GM21786 (cell line): ENCODE measurements at regions not wholly inside any gene's neighbourhood (a gene's known extent, or its start where the extent isn't known, plus 50 kb on each side); places are given as distances from the start of the nearest gene placed in this dataset.

Experiments
- ATAC-seq: cut with Tn5 transposase; IDR thresholded peaks from one replicate; pipeline ENCODE4 v1.9.1; 2021; ENCODE audit not compliant: unreplicated experiment

GRCh38 chr4:126548890-126549289, 1083.9 kb upstream of the INTU start:
- no peak for ATAC-seq

DNA sequence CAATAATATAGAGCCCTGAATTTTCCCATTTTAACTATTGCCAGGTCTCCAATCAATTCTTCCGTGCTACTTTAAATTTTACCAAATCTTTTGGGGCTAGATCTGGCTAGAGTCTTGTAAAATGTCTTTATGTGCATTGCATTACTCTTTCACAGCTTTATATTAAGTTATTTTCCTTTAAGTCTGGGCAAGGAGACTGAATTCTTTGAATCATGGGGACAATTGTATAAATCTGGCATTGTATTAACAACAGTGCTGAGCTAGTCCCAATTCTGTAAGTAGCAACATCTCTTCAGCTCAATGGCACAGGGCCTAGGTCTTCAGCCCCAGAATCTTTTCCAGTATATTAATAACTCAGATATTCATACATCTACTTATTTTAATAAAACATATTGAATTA, 1080.4 kb upstream of the INTU start:
- ATAC-seq: no peak

- ATAC-seq: no peak
These were observed 1079.5 kb upstream of the INTU start for GRCh38 chr4:126553248-126553647.

GRCh38 chr4:126558596-126558995, 1074.2 kb upstream of the INTU start:
- no peak for ATAC-seq

DNA sequence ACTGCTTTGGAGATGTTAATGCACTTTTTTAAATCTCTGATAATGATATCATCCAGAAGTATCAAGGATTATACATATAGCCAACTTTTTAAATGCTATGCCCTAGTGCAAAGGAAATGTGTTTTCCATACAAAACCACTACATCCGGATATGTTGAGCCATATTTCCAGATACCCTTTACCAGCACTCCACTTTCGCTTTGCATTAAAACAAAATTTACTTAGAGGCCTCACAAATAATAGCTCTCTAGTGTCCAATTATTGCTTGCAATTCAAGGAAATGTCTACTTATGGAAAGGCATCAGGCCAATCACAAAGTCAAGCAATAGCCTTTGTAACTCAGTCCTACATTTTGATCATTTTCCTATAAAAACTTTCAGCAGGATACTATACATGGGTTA, 1072.8 kb upstream of the INTU start:
- no peak for ATAC-seq

DNA sequence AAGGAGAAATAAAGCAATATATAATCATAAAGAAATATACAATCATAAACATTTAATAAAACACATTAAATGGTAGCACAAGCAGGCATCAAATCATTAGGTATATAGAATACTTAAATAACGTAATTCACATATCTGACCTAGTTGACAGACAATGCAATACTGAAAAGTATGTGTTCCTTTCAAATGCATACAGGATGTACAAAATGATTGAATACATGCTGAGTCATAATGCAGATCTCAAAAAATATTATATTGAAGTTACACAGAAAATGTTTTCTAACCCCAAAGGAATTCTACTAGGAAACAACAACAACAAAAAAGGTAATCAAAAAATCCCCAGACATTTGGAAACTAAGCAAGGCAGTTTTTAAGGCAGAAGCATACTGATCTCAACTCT, 1072.0 kb upstream of the INTU start:
- no peak for ATAC-seq

DNA sequence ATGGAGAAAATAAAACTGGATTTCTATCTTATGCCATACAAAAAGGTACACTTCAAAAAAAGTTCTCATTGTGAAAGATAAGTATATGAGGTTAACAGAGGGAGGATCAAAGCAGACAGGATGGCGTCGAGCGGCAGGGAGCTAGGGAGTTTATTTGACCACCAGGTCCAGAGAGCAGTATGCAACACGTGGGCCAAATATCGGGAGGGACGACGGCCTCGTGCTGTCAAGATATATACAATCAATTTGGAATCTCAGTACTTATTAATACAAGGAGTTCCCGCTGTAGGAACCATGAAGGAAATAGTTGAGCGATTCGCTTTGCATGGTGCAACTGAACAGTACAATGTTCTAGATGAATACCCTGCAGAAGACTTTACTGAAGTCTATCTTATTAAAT, 1069.4 kb upstream of the INTU start:
- no peak for ATAC-seq

GRCh38 chr4:126564283-126564854, 1068.4 kb upstream of the INTU start:
- ATAC-seq: no peak

DNA sequence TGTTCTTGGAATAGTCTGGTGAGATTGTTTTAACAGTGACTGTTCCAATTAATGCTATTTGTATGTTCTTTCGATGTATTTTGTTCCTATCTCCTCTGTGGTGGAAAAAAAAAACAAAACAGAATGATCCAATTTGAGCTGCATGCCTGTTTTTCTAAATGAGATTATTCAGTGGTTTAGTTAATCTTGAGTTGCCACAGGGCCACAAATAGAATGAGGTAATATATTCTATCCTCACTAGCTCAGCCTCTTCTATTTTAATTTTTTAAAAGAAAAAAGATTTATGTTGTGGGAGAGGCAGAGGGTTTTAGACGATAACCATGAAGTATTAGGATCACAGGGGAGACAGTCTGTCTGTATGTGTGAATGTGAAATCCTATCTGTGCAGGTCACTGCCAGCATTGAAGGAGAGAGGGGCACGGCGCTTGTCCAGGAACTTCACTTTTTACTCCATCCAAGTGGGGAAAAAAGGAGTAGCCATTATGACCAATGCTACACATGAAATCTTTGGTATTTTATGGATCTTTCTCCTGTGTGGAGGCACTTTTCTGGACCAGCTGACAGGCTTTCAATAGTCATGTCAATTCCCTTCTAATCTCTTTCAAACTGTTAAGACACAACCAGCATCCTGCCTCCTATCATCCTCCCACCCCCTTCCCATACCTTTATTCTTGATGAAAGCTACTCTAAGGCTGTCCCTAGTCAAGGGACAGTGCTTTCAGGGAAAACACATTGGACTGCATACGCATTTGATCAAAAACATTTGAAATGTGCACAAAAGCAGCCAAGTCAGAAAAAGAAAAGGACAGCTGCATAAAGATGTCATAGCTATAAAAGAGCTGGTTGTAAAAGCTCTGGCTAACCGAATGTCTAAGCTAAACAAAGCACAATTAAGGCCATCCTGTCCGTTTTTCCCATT, 1063.8 kb upstream of the INTU start:
- ATAC-seq: no peak

DNA sequence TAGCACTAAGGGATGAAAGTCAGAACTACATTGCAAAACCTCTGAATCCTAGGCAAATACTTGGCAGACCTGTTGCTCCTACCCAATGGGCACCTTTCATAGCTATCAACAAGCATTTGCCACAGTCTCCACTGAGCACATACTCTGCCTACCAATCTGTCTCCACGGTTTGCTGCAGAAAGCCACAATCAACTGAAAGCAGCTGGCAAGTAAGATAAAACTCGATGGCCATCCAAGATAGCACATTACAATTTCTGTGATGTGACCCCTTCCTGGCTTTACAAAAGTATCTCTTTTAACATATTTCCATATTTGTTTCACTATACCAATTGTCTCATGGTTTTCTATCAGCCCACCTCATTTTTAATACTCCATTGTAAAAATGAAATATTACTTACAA, 1060.5 kb upstream of the INTU start:
- no peak for ATAC-seq

GRCh38 chr4:126582737-126583136, 1050.0 kb upstream of the INTU start:
- ATAC-seq: no peak

- no peak for ATAC-seq
These were observed 1049.2 kb upstream of the INTU start for GRCh38 chr4:126583509-126583908.

DNA sequence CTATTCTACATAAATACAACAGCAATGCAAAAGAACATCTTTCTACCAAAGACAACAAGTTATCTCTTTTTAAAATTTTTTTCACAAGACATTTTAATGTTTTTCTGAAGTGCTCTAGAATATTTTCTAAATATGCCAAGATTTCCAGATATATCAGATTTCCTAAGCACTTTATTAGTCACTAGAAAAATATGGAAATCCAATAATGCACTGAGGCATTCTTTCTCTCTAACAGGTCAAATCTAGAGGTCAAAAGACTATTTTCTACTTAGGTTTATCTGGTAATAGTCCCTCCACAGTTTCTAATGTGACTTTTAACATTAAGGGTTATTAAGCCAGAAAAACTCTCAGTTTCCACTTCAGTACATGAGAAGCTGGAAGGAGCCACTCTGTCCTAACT, 1041.2 kb upstream of the INTU start:
- ATAC-seq: no peak

DNA sequence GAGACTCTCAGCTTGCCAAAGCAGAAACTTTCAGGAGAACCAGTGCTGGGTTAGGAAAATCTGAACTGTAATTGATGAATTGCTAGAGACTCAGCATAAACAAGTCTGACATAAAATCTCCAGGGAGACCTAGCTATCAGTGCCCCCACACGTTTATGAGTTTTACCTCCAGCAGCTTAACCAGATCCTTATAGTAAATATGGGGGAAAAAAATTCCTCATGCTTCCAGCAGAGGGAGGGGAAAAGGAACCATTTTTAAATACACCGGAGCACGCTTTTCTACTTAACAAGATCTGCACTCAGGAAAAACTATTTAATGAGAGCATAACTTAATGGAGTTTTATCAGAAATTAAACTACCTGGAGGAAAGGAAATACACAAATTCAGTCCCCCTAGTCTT, 1040.7 kb upstream of the INTU start:
- ATAC-seq: no peak

DNA sequence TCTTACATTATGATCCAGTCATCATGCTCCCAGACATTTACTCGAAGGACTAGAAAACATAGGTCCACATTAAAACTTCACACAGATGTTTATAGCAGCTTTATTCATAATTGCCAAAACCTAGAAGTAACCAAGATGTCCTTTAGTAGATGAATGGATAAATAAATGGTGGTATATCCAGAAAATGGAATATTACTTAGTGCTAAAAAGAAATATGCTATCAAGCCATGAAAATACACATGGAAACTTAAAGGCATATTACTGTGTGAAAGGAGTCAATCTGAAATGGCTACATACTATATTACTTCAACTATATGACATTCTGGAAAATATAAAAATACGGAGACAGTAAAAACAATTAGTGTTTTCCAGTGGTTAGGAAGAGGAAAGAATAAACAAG, 1039.1 kb upstream of the INTU start:
- ATAC-seq: no peak

DNA sequence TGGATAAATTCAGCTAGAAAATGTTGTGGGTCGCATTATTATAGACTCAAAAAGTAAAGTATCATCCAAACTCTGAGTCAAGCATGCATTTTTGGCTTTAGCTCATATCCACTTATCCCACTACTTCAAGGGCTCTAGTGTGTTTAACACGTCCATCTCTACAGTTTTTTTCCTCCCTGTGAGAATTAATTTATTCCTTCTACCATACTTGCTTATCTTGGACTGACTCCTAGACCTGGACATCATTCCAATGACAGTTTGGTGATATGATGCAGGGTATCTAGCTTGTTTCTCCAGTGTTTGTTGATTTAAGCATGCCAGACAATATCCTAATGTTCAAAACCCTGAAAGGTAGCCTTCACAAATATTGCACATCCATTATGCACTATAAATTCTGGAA, 1037.1 kb upstream of the INTU start:
- no peak for ATAC-seq

DNA sequence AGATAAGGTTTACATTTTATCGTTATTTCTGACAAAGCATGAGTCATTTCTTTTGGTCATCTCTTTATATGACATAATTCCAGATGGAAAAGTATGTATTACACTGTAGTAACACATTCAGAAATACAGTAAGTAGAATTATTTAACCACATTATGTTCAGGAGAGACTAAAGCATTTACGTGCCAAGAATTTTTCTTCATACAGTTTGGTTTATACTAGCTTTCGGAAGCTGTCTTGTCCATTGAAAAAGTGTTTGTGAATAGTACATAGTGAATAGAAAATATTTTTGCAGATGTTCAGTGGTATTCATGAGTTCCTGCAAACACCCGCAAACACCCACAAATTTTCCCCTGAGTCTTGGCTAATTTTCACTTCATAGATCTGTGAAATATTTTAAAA, 1033.0 kb upstream of the INTU start:
- no peak for ATAC-seq

GRCh38 chr4:126603210-126603609, 1029.5 kb upstream of the INTU start:
- ATAC-seq: no peak

DNA sequence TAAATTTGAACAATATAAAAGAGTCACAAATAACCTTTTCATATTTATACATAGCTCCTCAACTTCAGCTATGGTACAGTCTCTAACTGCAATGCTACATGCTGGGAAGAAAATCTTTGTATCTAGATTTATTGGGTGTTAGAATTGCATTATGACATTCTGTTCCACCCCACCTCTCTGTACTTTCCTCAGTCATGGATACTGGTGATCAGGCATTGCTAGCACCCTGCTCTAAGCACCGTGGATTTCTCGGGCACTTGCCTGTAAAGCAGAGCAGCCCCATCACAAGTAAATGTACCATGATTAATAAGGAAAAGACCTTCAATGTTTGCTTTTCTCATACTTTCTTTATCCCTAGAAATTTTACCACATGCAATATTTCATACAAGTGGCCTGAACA, 1028.9 kb upstream of the INTU start:
- ATAC-seq: no peak

DNA sequence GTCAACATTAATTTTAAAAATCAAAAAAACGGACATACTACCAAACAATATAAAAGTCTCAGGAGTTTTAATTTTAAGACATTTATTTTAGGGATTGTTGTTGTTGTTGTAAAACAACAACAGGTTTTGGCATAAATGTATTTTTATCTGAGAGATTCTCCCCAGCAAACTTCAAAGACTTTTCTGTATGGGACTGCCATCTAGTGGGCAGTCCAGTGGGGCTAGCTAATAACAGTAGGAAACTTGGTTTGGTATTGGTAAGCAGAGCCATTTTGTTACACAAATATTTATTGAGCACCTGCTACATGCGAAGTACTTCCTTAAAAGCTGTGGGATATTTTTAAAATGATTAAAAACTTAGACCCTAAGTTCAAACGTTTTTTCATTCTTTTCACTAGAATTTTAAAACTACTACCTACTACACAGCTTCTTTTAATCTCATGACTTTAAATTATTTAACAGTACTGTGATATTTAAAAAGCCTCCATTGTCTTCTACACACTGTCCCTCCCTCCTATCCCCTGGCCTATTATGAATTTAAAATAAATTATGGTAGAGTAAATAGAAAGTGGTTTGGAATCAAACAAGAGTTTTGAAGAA, 1028.4 kb upstream of the INTU start:
- peak; percentile 64 for ATAC-seq

DNA sequence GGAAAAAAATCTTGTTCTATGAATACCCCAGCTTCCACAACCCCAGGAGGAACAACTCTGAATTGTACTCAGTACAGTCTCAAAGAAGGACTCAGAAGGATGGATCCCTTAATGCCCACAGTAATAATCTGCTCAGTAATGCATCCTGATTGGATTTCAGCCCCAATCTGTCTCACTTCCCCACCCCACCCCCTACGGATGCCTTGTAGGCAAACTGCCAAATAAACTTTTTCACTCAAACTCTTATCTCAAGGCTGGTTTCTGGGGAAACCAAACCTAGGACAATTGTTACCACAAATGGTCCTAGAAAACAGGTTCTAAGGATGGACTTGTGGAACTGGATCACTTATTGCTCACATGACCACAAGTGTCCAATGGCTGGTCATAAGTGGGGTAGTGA, 1021.8 kb upstream of the INTU start:
- no peak for ATAC-seq

DNA sequence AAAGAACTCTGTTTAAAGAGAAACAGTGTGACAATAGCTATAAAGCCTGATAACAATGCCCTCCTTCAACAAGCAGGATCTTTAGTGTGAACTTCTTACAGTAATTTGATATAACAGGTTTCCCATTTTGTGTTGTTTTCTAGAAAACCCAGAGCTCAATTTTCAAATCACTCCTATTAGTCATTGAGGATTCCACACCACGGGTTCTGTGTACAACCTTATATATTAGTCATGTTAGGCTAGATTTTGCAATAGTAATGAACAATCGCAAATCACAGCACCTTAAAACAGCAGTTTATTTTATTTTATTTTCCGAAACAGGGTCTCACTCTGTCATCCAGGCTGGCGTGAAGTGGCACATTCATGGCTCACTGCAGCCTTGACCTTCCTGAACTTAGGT, 1020.9 kb upstream of the INTU start:
- ATAC-seq: no peak
